ENCODE measurements at regions not wholly inside any gene's neighbourhood (a gene's known extent, or its start where the extent isn't known, plus 50 kb on each side); places are given as distances from the start of the nearest gene placed in this dataset.

- TF ChIP-seq POLR2A (IDR thresholded peaks at IDR 0.05; ENCODE audit: extremely low read depth, insufficient read length): no peak
- no peak for TF ChIP-seq CTCF (IDR thresholded peaks at IDR 0.05; ENCODE audit: low read depth, low read length)
Measured at GRCh38 chr3:117248153-117248552, 538.6 kb downstream of the TUSC7 start.
